PFSK-1 (cell line): ENCODE measurements at regions not wholly inside any gene's neighbourhood (a gene's known extent, or its start where the extent isn't known, plus 50 kb on each side); places are given as distances from the start of the nearest gene placed in this dataset.

Source experiments
- FOXP2 ChIP-seq: optimal IDR thresholded peaks from 2 replicates; pipeline ENCODE3; 2011; ENCODE audit warnings: borderline replicate concordance, control low read depth, inconsistent platforms; ENCODE audit not compliant: insufficient read depth; ENCODE audit errors: extremely low read length, extremely low read depth
- POLR2AphosphoS5 ChIP-seq: IDR thresholded peaks from 2 replicates; pipeline ENCODE4 v1.6.1; 2012; ENCODE audit warnings: low read depth, mild to moderate bottlenecking, control low read depth, low read length, moderate library complexity
- REST ChIP-seq, 2 experiments: IDR thresholded peaks; 2 replicates each; pipeline versions ENCODE4 v1.6.1 to v1.8.0; 2011 to 2012; ENCODE audit warnings: low read depth in 2 of 2, low read length in 2 of 2, control low read depth in 1 of 2, inconsistent platforms in 1 of 2, mild to moderate bottlenecking in 1 of 2, moderate library complexity in 1 of 2; ENCODE audit not compliant: insufficient read depth in 1 of 2
- SIN3A ChIP-seq: IDR thresholded peaks from 2 replicates; pipeline ENCODE4 v1.6.1; 2012; ENCODE audit warnings: mild to moderate bottlenecking, low read length, moderate library complexity, borderline replicate concordance; ENCODE audit not compliant: insufficient read depth
- TAF1 ChIP-seq: IDR thresholded peaks from 2 replicates; pipeline ENCODE4 v1.6.1; 2012; ENCODE audit warnings: low read length, control low read depth, borderline replicate concordance; ENCODE audit not compliant: insufficient read depth

- TF ChIP-seq SIN3A, result no peak
These were observed 64.1 kb upstream of the MDGA2 start for GRCh38 chr14:47739541-47739940.

GRCh38 chr14:47730296-47730695, 54.9 kb upstream of the MDGA2 start:
- TF ChIP-seq POLR2AphosphoS5 (no peak), SIN3A (no peak), REST (IDR thresholded peaks at IDR 0.05; ENCODE audit: insufficient read depth in 1 of 2, low read depth in 2 of 2, low read length in 2 of 2) (no peak), TAF1 (no peak), FOXP2 (no peak)
